Tibial nerve (tissue), 4 donors: ENCODE measurements at regions not wholly inside any gene's neighbourhood (a gene's known extent, or its start where the extent isn't known, plus 50 kb on each side); places are given as distances from the start of the nearest gene placed in this dataset.

Source experiments
- EP300 ChIP-seq, 2 donors: sonication (generic); formaldehyde crosslinking; IDR thresholded peaks; one replicate each; pipeline ENCODE4 v1.6.1; 2017; ENCODE audit warnings: antibody characterized with exemption in 2 of 2, mild to moderate bottlenecking in 1 of 2
- TF ChIP-seq, protein P1 (sequence below), 5 experiments: fragments of 200-600 bp in 3 of 5; fragments of 450-650 bp in 2 of 5; sonication (generic) in 3 of 5; IDR thresholded peaks; one replicate each; pipeline ENCODE4 v1.5.1; 2016 to 2019; ENCODE audit warnings: antibody characterized with exemption in 5 of 5, mild to moderate bottlenecking in 3 of 5, moderate library complexity in 2 of 5

DNA sequence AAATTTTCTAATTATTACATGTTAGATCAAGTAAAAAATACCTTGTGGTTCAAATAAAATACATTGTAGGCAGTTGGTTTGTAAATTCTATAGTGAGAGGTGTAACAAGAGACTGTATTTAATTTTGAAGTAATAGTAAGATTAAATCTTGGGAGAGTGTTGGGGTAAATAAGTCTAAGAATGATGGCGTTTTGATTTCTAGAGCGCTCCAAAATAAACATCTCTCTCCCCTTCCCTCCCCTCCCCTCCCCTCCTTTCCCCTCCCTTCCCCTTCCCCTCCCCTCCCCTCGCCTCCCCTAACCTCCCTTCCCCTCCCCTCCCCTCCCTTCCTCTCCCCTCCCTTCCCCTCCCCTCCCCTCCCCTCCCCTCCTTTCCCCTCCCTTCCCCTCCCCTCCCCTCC lies 200.6 kb upstream of the EEF2KMT start:
- TF ChIP-seq, protein P1, sequence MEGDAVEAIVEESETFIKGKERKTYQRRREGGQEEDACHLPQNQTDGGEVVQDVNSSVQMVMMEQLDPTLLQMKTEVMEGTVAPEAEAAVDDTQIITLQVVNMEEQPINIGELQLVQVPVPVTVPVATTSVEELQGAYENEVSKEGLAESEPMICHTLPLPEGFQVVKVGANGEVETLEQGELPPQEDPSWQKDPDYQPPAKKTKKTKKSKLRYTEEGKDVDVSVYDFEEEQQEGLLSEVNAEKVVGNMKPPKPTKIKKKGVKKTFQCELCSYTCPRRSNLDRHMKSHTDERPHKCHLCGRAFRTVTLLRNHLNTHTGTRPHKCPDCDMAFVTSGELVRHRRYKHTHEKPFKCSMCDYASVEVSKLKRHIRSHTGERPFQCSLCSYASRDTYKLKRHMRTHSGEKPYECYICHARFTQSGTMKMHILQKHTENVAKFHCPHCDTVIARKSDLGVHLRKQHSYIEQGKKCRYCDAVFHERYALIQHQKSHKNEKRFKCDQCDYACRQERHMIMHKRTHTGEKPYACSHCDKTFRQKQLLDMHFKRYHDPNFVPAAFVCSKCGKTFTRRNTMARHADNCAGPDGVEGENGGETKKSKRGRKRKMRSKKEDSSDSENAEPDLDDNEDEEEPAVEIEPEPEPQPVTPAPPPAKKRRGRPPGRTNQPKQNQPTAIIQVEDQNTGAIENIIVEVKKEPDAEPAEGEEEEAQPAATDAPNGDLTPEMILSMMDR (IDR thresholded peaks at IDR 0.05), result no peak
- TF ChIP-seq EP300 (IDR thresholded peaks at IDR 0.05), result no peak
